ENCODE measurements at regions not wholly inside any gene's neighbourhood (a gene's known extent, or its start where the extent isn't known, plus 50 kb on each side); places are given as distances from the start of the nearest gene placed in this dataset.

GRCh38 chr9:13787234-13787833, 507.8 kb upstream of the MPDZ start:
- TF ChIP-seq, protein P1, sequence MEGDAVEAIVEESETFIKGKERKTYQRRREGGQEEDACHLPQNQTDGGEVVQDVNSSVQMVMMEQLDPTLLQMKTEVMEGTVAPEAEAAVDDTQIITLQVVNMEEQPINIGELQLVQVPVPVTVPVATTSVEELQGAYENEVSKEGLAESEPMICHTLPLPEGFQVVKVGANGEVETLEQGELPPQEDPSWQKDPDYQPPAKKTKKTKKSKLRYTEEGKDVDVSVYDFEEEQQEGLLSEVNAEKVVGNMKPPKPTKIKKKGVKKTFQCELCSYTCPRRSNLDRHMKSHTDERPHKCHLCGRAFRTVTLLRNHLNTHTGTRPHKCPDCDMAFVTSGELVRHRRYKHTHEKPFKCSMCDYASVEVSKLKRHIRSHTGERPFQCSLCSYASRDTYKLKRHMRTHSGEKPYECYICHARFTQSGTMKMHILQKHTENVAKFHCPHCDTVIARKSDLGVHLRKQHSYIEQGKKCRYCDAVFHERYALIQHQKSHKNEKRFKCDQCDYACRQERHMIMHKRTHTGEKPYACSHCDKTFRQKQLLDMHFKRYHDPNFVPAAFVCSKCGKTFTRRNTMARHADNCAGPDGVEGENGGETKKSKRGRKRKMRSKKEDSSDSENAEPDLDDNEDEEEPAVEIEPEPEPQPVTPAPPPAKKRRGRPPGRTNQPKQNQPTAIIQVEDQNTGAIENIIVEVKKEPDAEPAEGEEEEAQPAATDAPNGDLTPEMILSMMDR (IDR thresholded peaks at IDR 0.05; ENCODE audit: low read depth, low read length, missing input control): no peak
- no peak for TF ChIP-seq ZBTB33 (IDR thresholded peaks at IDR 0.05)
